HCT116 (cell line): ENCODE measurements at regions not wholly inside any gene's neighbourhood (a gene's known extent, or its start where the extent isn't known, plus 50 kb on each side); places are given as distances from the start of the nearest gene placed in this dataset.

Experiments
- ATAC-seq: fragments of 200-7000 bp; cut with Tn5 transposase; 2 replicates; pipeline ENCODE4 v1.9.1; 2020; ENCODE audit warnings: mild to moderate bottlenecking, moderate library complexity
- BruUV-seq: library from RNA; stranded (reverse); fragments of 400-500 nt; replicated peaks from 2 replicates; lab custom pipeline; 2021; lab: Mats Ljungman, UMichigan
- CTCF ChIA-PET: fragments of 300-600 bp; sonication (Branson Sonifier 250); formaldehyde crosslinking; loops from one replicate; lab custom pipeline; 2021; ENCODE audit warnings: antibody characterized with exemption; lab: Charles Lee
- POLR2A ChIA-PET: fragments of 300-600, 350-600 bp; sonication (Branson Sonifier 250); formaldehyde crosslinking; loops from one replicate; lab custom pipeline; 2021; ENCODE audit warnings: antibody characterized with exemption; lab: Charles Lee
- RAD21 ChIA-PET, 2 experiments: fragments of 300-600 bp; sonication (Branson Sonifier 250); formaldehyde crosslinking; loops; one replicate each; lab custom pipeline; 2023; ENCODE audit warnings: low total read pairs in 2 of 2; ENCODE audit not compliant: uncharacterized antibody in 2 of 2, unreplicated experiment in 2 of 2, low non-redundant PET in 1 of 2; lab: Charles Lee
- DNase-seq: peaks from one replicate; pipeline ENCODE4 v3.0.0-alpha.2; 2010; ENCODE audit warnings: low read depth, low spot score
- H2AFZ ChIP-seq: fragments of 200-600 bp; shearing (Covaris generic), sonication (generic); 2 replicates; pipeline ENCODE4 v1.6.1; 2017; ENCODE audit warnings: low read depth, mixed run types, mixed read lengths, antibody characterized with exemption, low read length; ENCODE audit not compliant: poor library complexity, severe bottlenecking
- H3K27ac ChIP-seq: 2 replicates; pipeline ENCODE4 v1.5.1; 2012; ENCODE audit warnings: low read depth, low read length
- H3K27me3 ChIP-seq: fragments of 200-600 bp; sonication (generic); 2 replicates; pipeline ENCODE4 v1.6.1; 2016; ENCODE audit warnings: mixed run types, low read length, mixed read lengths; ENCODE audit not compliant: insufficient read depth
- H3K36me3 ChIP-seq, 2 experiments: fragments of 200-500 bp in 1 of 2; fragments of 200-600 bp in 1 of 2; sonication (Bioruptor generic) in 1 of 2; sonication (generic) in 1 of 2; 2 replicates each; pipeline versions ENCODE4 v1.5.1 to v1.6.1; 2014 to 2016; ENCODE audit warnings: low read length in 2 of 2, inconsistent platforms in 1 of 2, mixed read lengths in 1 of 2, mixed run types in 1 of 2; ENCODE audit not compliant: insufficient read depth in 2 of 2, control insufficient read depth in 1 of 2
- H3K4me1 ChIP-seq, 2 experiments: fragments of 200-600 bp in 1 of 2; sonication (generic) in 1 of 2; 2 replicates each; pipeline versions ENCODE4 v1.5.1 to v1.6.1; 2012 to 2017; ENCODE audit warnings: low read length in 2 of 2, inconsistent platforms in 1 of 2, mild to moderate bottlenecking in 1 of 2, mixed read lengths in 1 of 2, mixed run types in 1 of 2, moderate library complexity in 1 of 2; ENCODE audit not compliant: insufficient read depth in 2 of 2, control insufficient read depth in 1 of 2
- H3K4me2 ChIP-seq: fragments of 200-600 bp; sonication (generic); 2 replicates; pipeline ENCODE4 v1.6.1; 2017; ENCODE audit warnings: mixed run types, low read length, mixed read lengths
- H3K4me3 ChIP-seq, 2 experiments: fragments of 200-600 bp in 1 of 2; sonication (generic) in 1 of 2; replicated peaks in 1 of 2; 2 replicates each; pipeline ENCODE4 v1.5.1; 2011 to 2016; ENCODE audit warnings: low read length in 2 of 2, control low read depth in 1 of 2, low read depth in 1 of 2, mild to moderate bottlenecking in 1 of 2, mixed read lengths in 1 of 2, mixed run types in 1 of 2
- H3K79me2 ChIP-seq: fragments of 200-600 bp; sonication (generic); 2 replicates; pipeline ENCODE4 v1.6.1; 2017; ENCODE audit warnings: mild to moderate bottlenecking, mixed run types, low read length, moderate library complexity, mixed read lengths; ENCODE audit not compliant: insufficient read depth
- H3K9ac ChIP-seq: fragments of 200-600 bp; sonication (generic); 2 replicates; pipeline ENCODE4 v1.6.1; 2016; ENCODE audit warnings: low read length, mixed read lengths
- H3K9me2 ChIP-seq: fragments of 200-600 bp; sonication (generic), shearing (Covaris generic); 2 replicates; pipeline ENCODE4 v1.6.1; 2017; ENCODE audit warnings: mixed run types, mild to moderate bottlenecking, moderate library complexity; ENCODE audit not compliant: insufficient read depth
- H3K9me3 ChIP-seq, 2 experiments: fragments of 200-500 bp in 1 of 2; fragments of 200-600 bp in 1 of 2; sonication (Bioruptor generic) in 1 of 2; sonication (generic) in 1 of 2; 2 replicates each; pipeline ENCODE4 v1.6.1; 2014 to 2017; ENCODE audit warnings: low read length in 2 of 2, mixed read lengths in 2 of 2, inconsistent platforms in 1 of 2, low read depth in 1 of 2, mild to moderate bottlenecking in 1 of 2, mixed run types in 1 of 2, moderate library complexity in 1 of 2; ENCODE audit not compliant: control insufficient read depth in 1 of 2, insufficient read depth in 1 of 2
- H4K20me1 ChIP-seq: fragments of 200-600 bp; sonication (generic), shearing (Covaris generic); 2 replicates; pipeline ENCODE4 v1.6.1; 2017; ENCODE audit warnings: mixed run types, mild to moderate bottlenecking, moderate library complexity; ENCODE audit not compliant: insufficient read depth
- CBX3 ChIP-seq: IDR thresholded peaks from 2 replicates; pipeline ENCODE4 v1.6.1; 2012; ENCODE audit warnings: low read depth
- EGR1 ChIP-seq: IDR thresholded peaks from 2 replicates; pipeline ENCODE4 v1.6.1; 2012; ENCODE audit warnings: low read depth
- ELF1 ChIP-seq: IDR thresholded peaks from 2 replicates; pipeline ENCODE4 v1.6.1; 2012; ENCODE audit warnings: low read depth, borderline replicate concordance
- EZH2phosphoT487 ChIP-seq: fragments of 200-600 bp; IDR thresholded peaks from 2 replicates; pipeline ENCODE4 v1.6.1; 2018; ENCODE audit warnings: antibody characterized with exemption, borderline replicate concordance
- JUND ChIP-seq: IDR thresholded peaks from 2 replicates; pipeline ENCODE4 v1.6.1; 2012
- RAD21 ChIP-seq: IDR thresholded peaks from 2 replicates; pipeline ENCODE4 v1.6.1; 2012; ENCODE audit warnings: low read depth, mild to moderate bottlenecking
- SIN3A ChIP-seq: IDR thresholded peaks from 2 replicates; pipeline ENCODE4 v1.6.1; 2012; ENCODE audit warnings: low read depth
- ZNF274 ChIP-seq: fragments of 200-500 bp; sonication (Bioruptor generic); IDR thresholded peaks from 2 replicates; pipeline ENCODE4 v1.6.1; 2014; ENCODE audit warnings: mild to moderate bottlenecking, low read depth, low read length, inconsistent platforms
- intact Hi-C: fragments of 100-400 bp; cut with micrococcal nuclease; formaldehyde crosslinking; loops from 2 replicates; pipeline ENCODE4 v1.10.0; 2022
- TF ChIP-seq, protein P1 (sequence below): IDR thresholded peaks from 2 replicates; pipeline ENCODE4 v1.6.1; 2012
- TF ChIP-seq, protein P2 (sequence below): IDR thresholded peaks from 2 replicates; pipeline ENCODE4 v1.6.1; 2012
- TF ChIP-seq, protein P3 (sequence below): IDR thresholded peaks from 2 replicates; pipeline ENCODE4 v1.6.1; 2012; ENCODE audit warnings: low read depth

DNA sequence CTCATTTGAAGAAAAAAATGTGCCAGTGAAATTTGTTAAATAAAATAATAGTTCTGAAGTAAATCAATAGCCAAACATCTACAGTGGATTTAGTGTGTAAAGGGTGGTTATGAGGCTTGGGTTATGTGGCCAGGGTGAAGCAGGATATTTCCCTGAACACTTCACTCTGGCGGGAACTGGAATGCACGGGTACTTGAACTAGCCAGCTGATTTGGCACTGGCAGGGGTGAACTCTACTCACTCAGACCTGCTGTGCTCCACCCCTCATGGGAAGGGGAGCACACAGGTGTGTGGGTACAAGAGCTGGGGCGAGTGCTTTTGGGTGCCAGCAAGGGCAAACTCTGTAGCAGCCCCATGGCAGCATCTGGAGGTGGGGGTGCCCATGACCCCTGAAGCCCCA, 278.2 kb downstream of the CALCRL start (continued):
- TF ChIP-seq, protein P1, sequence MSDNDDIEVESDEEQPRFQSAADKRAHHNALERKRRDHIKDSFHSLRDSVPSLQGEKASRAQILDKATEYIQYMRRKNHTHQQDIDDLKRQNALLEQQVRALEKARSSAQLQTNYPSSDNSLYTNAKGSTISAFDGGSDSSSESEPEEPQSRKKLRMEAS, result no peak
- TF ChIP-seq RAD21, result no peak

DNA sequence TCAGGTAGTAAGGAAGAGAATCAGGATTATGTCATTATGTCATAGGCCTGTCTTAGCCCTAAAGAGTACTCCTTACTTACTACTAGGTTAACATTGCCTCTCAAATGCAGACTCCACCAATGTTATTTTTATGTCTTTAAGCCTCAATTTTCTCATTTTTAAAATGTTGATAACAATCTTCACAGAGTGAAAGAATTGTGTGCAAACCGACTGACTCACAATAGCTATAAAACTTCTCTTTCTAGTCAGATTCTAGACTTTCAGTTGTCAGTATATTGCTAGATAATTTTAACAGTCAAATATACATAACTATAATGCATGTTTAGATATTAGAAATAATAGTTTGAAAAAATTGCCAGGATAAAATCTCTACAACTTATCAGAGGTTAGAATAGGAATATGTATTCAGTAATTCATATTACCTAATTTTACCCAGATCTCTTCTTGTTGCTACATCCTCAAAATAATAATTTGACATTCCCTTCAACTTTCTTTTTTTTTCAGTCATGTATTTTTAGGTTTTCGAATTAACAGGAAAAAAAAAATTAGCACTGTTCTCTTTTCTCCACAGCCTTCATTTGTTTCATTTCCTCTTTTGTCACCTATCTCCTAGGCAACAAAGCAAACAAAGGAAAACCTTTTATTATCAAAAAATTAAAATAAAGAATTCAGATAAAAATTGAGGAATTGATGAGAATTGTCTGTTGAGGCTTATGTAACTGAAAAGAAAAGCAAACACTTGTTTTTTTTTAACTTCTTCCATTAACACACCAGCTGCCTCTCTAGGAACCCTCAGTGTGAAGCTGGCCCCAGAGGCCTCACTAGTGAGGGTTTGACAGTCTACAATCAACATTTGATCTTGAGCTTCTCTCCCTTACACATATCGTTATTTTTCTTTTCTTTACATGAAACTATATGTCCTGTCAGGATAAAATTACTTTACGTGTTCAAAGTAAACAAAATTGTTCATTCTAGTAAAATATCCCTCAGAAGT, 279.0 kb downstream of the CALCRL start:
- intact Hi-C loops, result no loop called here
- POLR2A ChIA-PET, result no interaction called here

More for the DNA sequence above, 279.0 kb downstream of the CALCRL start:
- H4K20me1 ChIP-seq, result no peaks in the 10 kb centered on the region
- H2AFZ ChIP-seq, result no peak overlapping the region
- no peaks in the 10 kb centered on the region for H3K4me1 ChIP-seq
- no peak overlapping the region for H3K9ac ChIP-seq
- TF ChIP-seq, protein P2, sequence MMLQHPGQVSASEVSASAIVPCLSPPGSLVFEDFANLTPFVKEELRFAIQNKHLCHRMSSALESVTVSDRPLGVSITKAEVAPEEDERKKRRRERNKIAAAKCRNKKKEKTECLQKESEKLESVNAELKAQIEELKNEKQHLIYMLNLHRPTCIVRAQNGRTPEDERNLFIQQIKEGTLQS, result no peak
- TF ChIP-seq EGR1 (no peak), CBX3 (no peak), SIN3A (no peak), RAD21 (no peak), JUND (no peak), ZNF274 (no peak), ELF1 (no peak), EZH2phosphoT487 (no peak)
- TF ChIP-seq, protein P1, result no peak
- TF ChIP-seq, protein P3, sequence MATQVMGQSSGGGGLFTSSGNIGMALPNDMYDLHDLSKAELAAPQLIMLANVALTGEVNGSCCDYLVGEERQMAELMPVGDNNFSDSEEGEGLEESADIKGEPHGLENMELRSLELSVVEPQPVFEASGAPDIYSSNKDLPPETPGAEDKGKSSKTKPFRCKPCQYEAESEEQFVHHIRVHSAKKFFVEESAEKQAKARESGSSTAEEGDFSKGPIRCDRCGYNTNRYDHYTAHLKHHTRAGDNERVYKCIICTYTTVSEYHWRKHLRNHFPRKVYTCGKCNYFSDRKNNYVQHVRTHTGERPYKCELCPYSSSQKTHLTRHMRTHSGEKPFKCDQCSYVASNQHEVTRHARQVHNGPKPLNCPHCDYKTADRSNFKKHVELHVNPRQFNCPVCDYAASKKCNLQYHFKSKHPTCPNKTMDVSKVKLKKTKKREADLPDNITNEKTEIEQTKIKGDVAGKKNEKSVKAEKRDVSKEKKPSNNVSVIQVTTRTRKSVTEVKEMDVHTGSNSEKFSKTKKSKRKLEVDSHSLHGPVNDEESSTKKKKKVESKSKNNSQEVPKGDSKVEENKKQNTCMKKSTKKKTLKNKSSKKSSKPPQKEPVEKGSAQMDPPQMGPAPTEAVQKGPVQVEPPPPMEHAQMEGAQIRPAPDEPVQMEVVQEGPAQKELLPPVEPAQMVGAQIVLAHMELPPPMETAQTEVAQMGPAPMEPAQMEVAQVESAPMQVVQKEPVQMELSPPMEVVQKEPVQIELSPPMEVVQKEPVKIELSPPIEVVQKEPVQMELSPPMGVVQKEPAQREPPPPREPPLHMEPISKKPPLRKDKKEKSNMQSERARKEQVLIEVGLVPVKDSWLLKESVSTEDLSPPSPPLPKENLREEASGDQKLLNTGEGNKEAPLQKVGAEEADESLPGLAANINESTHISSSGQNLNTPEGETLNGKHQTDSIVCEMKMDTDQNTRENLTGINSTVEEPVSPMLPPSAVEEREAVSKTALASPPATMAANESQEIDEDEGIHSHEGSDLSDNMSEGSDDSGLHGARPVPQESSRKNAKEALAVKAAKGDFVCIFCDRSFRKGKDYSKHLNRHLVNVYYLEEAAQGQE, result no peak
- H3K9me2 ChIP-seq, result no peaks in the 10 kb centered on the region
- DNase-seq (no peak), ATAC-seq (no peak)
- H3K36me3 ChIP-seq, result no peaks in the 10 kb centered on the region
- no peaks in the 10 kb centered on the region for H3K9me3 ChIP-seq
- H3K79me2 ChIP-seq, result no peaks in the 10 kb centered on the region
- no TSS peak for BruUV-seq
- H3K27me3 ChIP-seq, result no peaks in the 10 kb centered on the region
- H3K4me2 ChIP-seq, result no peak overlapping the region
- ChIA-PET RAD21 (no interaction called here), CTCF (no interaction called here)
- no peak overlapping the region for H3K4me3 ChIP-seq
- H3K27ac ChIP-seq, result no peak overlapping the region
